Keratinocyte (primary cell): ENCODE measurements at regions not wholly inside any gene's neighbourhood (a gene's known extent, or its start where the extent isn't known, plus 50 kb on each side); places are given as distances from the start of the nearest gene placed in this dataset.

Source experiments
- DNase-seq: peaks from one replicate; pipeline ENCODE4 v3.0.0-alpha.2; 2011; ENCODE audit warnings: low read depth, missing footprints, low spot score
- FAIRE-seq: peaks from 2 replicates; lab custom pipeline; 2011; peaks lifted over from hg19 to GRCh38; lab: Jason Lieb, UNC
- H2AFZ ChIP-seq: 2 replicates; pipeline ENCODE4 v1.6.0; 2012; ENCODE audit warnings: low read length, control low read depth, inconsistent platforms; ENCODE audit not compliant: control insufficient read depth
- H3K27ac ChIP-seq: 2 replicates; pipeline ENCODE4 v1.5.1; 2011; ENCODE audit warnings: low read length; ENCODE audit not compliant: control insufficient read depth, insufficient read depth
- H3K27me3 ChIP-seq: 3 replicates; pipeline ENCODE4 v1.6.0; 2011; ENCODE audit warnings: low read length; ENCODE audit not compliant: control insufficient read depth, insufficient read depth; ENCODE audit errors: extremely low read depth
- H3K36me3 ChIP-seq, 2 experiments: 2 replicates in 1 of 2; 3 replicates in 1 of 2; pipeline ENCODE4 v1.5.1; 2011; ENCODE audit warnings: low read length in 2 of 2, mild to moderate bottlenecking in 1 of 2; ENCODE audit not compliant: control insufficient read depth in 2 of 2, insufficient read depth in 2 of 2; ENCODE audit errors: extremely low read depth in 1 of 2
- H3K4me1 ChIP-seq: 3 replicates; pipeline ENCODE4 v1.5.1; 2011; ENCODE audit warnings: low read length; ENCODE audit not compliant: control insufficient read depth, insufficient read depth; ENCODE audit errors: extremely low read depth
- H3K4me2 ChIP-seq: 3 replicates; pipeline ENCODE4 v1.6.0; 2011; ENCODE audit warnings: low read depth, low read length; ENCODE audit not compliant: control insufficient read depth, insufficient read depth; ENCODE audit errors: extremely low read depth
- H3K4me3 ChIP-seq, 3 experiments: fragments of 200-600 bp in 1 of 3; sonication (generic) in 1 of 3; 2 replicates in 2 of 3; 3 replicates in 1 of 3; pipeline ENCODE4 v1.5.1; 2011 to 2016; ENCODE audit warnings: low read length in 3 of 3, mild to moderate bottlenecking in 3 of 3, control low read depth in 2 of 3, inconsistent platforms in 1 of 3, low read depth in 1 of 3, mixed read lengths in 1 of 3, mixed run types in 1 of 3, moderate library complexity in 1 of 3; ENCODE audit not compliant: control insufficient read depth in 2 of 3, insufficient read depth in 2 of 3; ENCODE audit errors: extremely low read depth in 1 of 3
- H3K79me2 ChIP-seq: 2 replicates; pipeline ENCODE4 v1.6.0; 2012; ENCODE audit warnings: low read length; ENCODE audit not compliant: control insufficient read depth, insufficient read depth
- H3K9ac ChIP-seq: 3 replicates; pipeline ENCODE4 v1.6.0; 2011; ENCODE audit warnings: low read length; ENCODE audit not compliant: control insufficient read depth, insufficient read depth; ENCODE audit errors: extremely low read depth
- H3K9me1 ChIP-seq: 3 replicates; pipeline ENCODE4 v1.6.0; 2011; ENCODE audit warnings: low read length; ENCODE audit not compliant: control insufficient read depth, insufficient read depth; ENCODE audit errors: extremely low read depth
- H3K9me3 ChIP-seq: 2 replicates; pipeline ENCODE4 v1.5.1; 2012; ENCODE audit warnings: low read depth, low read length; ENCODE audit not compliant: control insufficient read depth
- H4K20me1 ChIP-seq: 3 replicates; pipeline ENCODE4 v1.6.0; 2011; ENCODE audit warnings: low read length; ENCODE audit not compliant: control insufficient read depth, insufficient read depth; ENCODE audit errors: extremely low read depth
- EZH2 ChIP-seq: IDR thresholded peaks from one replicate; pipeline ENCODE4 v1.6.1; 2012; ENCODE audit warnings: inconsistent platforms, mild to moderate bottlenecking, low read length, moderate library complexity
- dilution Hi-C: fragments of 300-500 bp; cut with MboI; formaldehyde crosslinking; loops from one replicate; pipeline ENCODE4 v1.7.0; 2020; ENCODE audit warnings: low sequenced_read_pairs; ENCODE audit not compliant: extremely low pct_ligation_motif_present
- TF ChIP-seq, protein P1 (sequence below), 3 experiments: IDR thresholded peaks in 1 of 3; conservative IDR thresholded peaks in 1 of 3; optimal IDR thresholded peaks in 1 of 3; 2 replicates in 2 of 3; 3 replicates in 1 of 3; pipeline versions ENCODE3 to v1.5.1; 2011; ENCODE audit warnings: low read length in 3 of 3, mild to moderate bottlenecking in 3 of 3, moderate library complexity in 2 of 3, control low read depth in 1 of 3, inconsistent platforms in 1 of 3; ENCODE audit not compliant: insufficient read depth in 2 of 3; ENCODE audit errors: extremely low read depth in 1 of 3

DNA sequence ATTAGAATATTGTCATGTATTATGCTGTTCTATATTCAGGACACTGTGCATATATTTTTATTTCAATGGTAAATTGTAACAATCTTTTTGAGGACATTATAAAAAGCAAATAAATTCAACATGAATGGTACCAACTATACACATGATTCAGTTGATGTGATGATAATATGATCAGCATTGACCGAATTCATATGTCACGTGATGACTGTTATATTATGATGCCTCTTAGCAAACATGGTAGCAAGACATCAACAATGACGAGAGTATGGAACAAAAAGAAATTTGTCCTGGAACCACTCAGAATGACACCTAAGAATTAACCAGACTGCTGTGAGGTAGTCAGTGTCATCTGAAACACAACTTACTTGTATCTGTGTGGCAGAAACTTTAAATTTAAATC is 161.5 kb upstream of the OR13F1 start:
- H3K4me3 ChIP-seq: no peak overlapping the region
- H2AFZ ChIP-seq: no peak overlapping the region
- no peaks in the 10 kb centered on the region for H3K4me1 ChIP-seq
- H3K9me1 ChIP-seq: no peaks in the 10 kb centered on the region
- no peaks in the 10 kb centered on the region for H3K79me2 ChIP-seq
- TF ChIP-seq, protein P1, sequence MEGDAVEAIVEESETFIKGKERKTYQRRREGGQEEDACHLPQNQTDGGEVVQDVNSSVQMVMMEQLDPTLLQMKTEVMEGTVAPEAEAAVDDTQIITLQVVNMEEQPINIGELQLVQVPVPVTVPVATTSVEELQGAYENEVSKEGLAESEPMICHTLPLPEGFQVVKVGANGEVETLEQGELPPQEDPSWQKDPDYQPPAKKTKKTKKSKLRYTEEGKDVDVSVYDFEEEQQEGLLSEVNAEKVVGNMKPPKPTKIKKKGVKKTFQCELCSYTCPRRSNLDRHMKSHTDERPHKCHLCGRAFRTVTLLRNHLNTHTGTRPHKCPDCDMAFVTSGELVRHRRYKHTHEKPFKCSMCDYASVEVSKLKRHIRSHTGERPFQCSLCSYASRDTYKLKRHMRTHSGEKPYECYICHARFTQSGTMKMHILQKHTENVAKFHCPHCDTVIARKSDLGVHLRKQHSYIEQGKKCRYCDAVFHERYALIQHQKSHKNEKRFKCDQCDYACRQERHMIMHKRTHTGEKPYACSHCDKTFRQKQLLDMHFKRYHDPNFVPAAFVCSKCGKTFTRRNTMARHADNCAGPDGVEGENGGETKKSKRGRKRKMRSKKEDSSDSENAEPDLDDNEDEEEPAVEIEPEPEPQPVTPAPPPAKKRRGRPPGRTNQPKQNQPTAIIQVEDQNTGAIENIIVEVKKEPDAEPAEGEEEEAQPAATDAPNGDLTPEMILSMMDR (optimal IDR thresholded peaks at IDR 0.05 in 1 of 3, IDR thresholded peaks at IDR 0.05 in 1 of 3, conservative IDR thresholded peaks at IDR 0.05 in 1 of 3; ENCODE audit: extremely low read depth in 1 of 3, insufficient read depth in 2 of 3, low read length in 3 of 3): no peak
- TF ChIP-seq EZH2: no peak
- no peaks in the 10 kb centered on the region for H3K9me3 ChIP-seq
- DNase-seq (no peak), FAIRE-seq (no peak)
- dilution Hi-C loops: no loop called here
- no peaks in the 10 kb centered on the region for H4K20me1 ChIP-seq
- no peaks in the 10 kb centered on the region for H3K27me3 ChIP-seq
- no peak overlapping the region for H3K27ac ChIP-seq
- no peaks in the 10 kb centered on the region for H3K36me3 ChIP-seq
- H3K4me2 ChIP-seq: no peak overlapping the region
- no peak overlapping the region for H3K9ac ChIP-seq

DNA sequence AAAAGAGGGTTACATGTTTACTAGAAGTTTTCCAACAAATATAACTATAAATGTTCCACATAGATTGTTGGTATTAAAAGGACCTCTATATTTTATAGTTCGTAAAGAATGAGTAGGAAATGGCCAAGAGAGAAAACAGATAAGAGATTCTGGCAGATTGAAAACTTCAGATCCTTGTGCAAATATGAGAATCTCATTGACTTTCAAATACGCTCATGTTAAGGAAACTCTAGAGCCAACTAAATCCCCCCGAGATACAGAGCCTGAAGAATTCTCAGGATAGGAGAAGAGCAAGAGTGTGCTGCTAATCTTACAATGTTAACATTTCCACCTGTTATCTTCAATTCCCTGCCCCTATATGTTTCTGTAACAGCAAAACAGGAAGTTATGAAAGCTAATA is 159.0 kb upstream of the OR13F1 start:
- dilution Hi-C loops: no loop called here
- Histone ChIP-seq H3K9me1 (no peaks in the 10 kb centered on the region), H3K27me3 (no peaks in the 10 kb centered on the region), H3K4me3 (no peak overlapping the region), H3K36me3 (no peaks in the 10 kb centered on the region), H2AFZ (no peak overlapping the region), H3K9me3 (no peaks in the 10 kb centered on the region), H3K9ac (no peak overlapping the region), H3K27ac (no peak overlapping the region), H3K79me2 (no peaks in the 10 kb centered on the region), H4K20me1 (no peaks in the 10 kb centered on the region), H3K4me1 (no peaks in the 10 kb centered on the region), H3K4me2 (no peak overlapping the region)
- no peak for DNase-seq
- TF ChIP-seq, protein P1 (optimal IDR thresholded peaks at IDR 0.05 in 1 of 3, IDR thresholded peaks at IDR 0.05 in 1 of 3, conservative IDR thresholded peaks at IDR 0.05 in 1 of 3; ENCODE audit: extremely low read depth in 1 of 3, insufficient read depth in 2 of 3, low read length in 3 of 3): no peak
- no peak for TF ChIP-seq EZH2
- no peak for FAIRE-seq
